ENCODE measurements at regions not wholly inside any gene's neighbourhood (a gene's known extent, or its start where the extent isn't known, plus 50 kb on each side); places are given as distances from the start of the nearest gene placed in this dataset.
A peak's percentile ranks its signal among the peaks of the same experiment; 100 is the strongest.

- no peak for DNase-seq
These were observed 812.7 kb downstream of the DCDC2C start for GRCh38 chr2:4515871-4516761.

- no peak for DNase-seq
These were observed 815.2 kb downstream of the DCDC2C start for GRCh38 chr2:4518596-4518995.

- DNase-seq = no peak
These were observed 819.4 kb downstream of the DCDC2C start for GRCh38 chr2:4522498-4523421.

GRCh38 chr2:4527416-4527815, 824.0 kb downstream of the DCDC2C start:
- no peak for DNase-seq

- DNase-seq = no peak
These were observed 824.9 kb downstream of the DCDC2C start for GRCh38 chr2:4528246-4528645.

GRCh38 chr2:4528773-4529172, 825.4 kb downstream of the DCDC2C start:
- DNase-seq = no peak

- DNase-seq = no peak
These were observed 826.4 kb downstream of the DCDC2C start for GRCh38 chr2:4529738-4530137.

GRCh38 chr2:4530231-4530630, 826.9 kb downstream of the DCDC2C start:
- DNase-seq = no peak

- DNase-seq = no peak
These were observed 830.4 kb downstream of the DCDC2C start for GRCh38 chr2:4533806-4534205.

GRCh38 chr2:4539121-4539520, 835.7 kb downstream of the DCDC2C start:
- no peak for DNase-seq

- DNase-seq = no peak
These were observed 846.4 kb downstream of the DCDC2C start for GRCh38 chr2:4549666-4550210.

GRCh38 chr2:4551691-4552474, 848.5 kb downstream of the DCDC2C start:
- peak; percentile 20 for DNase-seq

- DNase-seq = peak; percentile 30
These were observed 849.9 kb downstream of the DCDC2C start for GRCh38 chr2:4553241-4553640.

- no peak for DNase-seq
These were observed 852.9 kb downstream of the DCDC2C start for GRCh38 chr2:4556135-4556896.

GRCh38 chr2:4561196-4561595, 857.8 kb downstream of the DCDC2C start:
- no peak for DNase-seq

GRCh38 chr2:4576075-4576474, 872.7 kb downstream of the DCDC2C start:
- DNase-seq = no peak

GRCh38 chr2:4579977-4580376, 876.6 kb downstream of the DCDC2C start:
- DNase-seq = no peak

GRCh38 chr2:4585057-4585635, 881.8 kb downstream of the DCDC2C start:
- no peak for DNase-seq

GRCh38 chr2:4588606-4589005, 885.2 kb downstream of the DCDC2C start:
- no peak for DNase-seq

- DNase-seq = no peak
These were observed 887.9 kb downstream of the DCDC2C start for GRCh38 chr2:4591261-4591660.

GRCh38 chr2:4597400-4597799, 894.0 kb downstream of the DCDC2C start:
- DNase-seq = no peak

Measured in right hindlimb (tissue), 1 donor.